GM23248 (cell line): ENCODE measurements at regions not wholly inside any gene's neighbourhood (a gene's known extent, or its start where the extent isn't known, plus 50 kb on each side); places are given as distances from the start of the nearest gene placed in this dataset.
"Not testable (repeated sequence)": the region's sequence is repeated elsewhere in the genome, so short reads cannot be mapped to it uniquely, and the experiment has no call there.

Experiments
- EZH2 ChIP-seq: fragments of 200-600 bp; sonication (generic); IDR thresholded peaks from 2 replicates; pipeline ENCODE4 v1.6.1; 2018; ENCODE audit warnings: antibody characterized with exemption, mild to moderate bottlenecking; ENCODE audit not compliant: insufficient read depth, poor library complexity, severe bottlenecking
- EZH2phosphoT487 ChIP-seq: fragments of 200-600 bp; sonication (generic); IDR thresholded peaks from 2 replicates; pipeline ENCODE4 v1.6.1; 2018; ENCODE audit warnings: antibody characterized with exemption, moderate library complexity, mild to moderate bottlenecking, low read depth; ENCODE audit not compliant: insufficient read depth

- not testable (repeated sequence) for TF ChIP-seq EZH2, EZH2phosphoT487
Measured at GRCh38 chr11:49368556-49368955, 160.2 kb upstream of the FOLH1 start.
